ENCODE measurements at regions not wholly inside any gene's neighbourhood (a gene's known extent, or its start where the extent isn't known, plus 50 kb on each side); places are given as distances from the start of the nearest gene placed in this dataset.

- Mint-ChIP-seq H3K4me1 (ENCODE audit: low read depth) (no peaks in the 10 kb centered on the region), H3K9me3 (no peaks in the 10 kb centered on the region), H3K27ac (no peak overlapping the region), H3K27me3 (peaks cover 2% of the 10 kb centered on the region), H3K4me3 (no peak overlapping the region), H3K36me3 (ENCODE audit: low read depth) (no peaks in the 10 kb centered on the region)
- intact Hi-C loops (cut with micrococcal nuclease), result no loop called here
These were observed 305.0 kb upstream of the IRX4 start for GRCh38 chr5:2187687-2188086.

GRCh38 chr5:2187156-2187555 is 304.4 kb upstream of the IRX4 start:
- Mint-ChIP-seq H3K27ac (no peak overlapping the region), H3K36me3 (ENCODE audit: low read depth) (no peaks in the 10 kb centered on the region), H3K9me3 (no peaks in the 10 kb centered on the region), H3K4me1 (ENCODE audit: low read depth) (no peaks in the 10 kb centered on the region), H3K4me3 (no peak overlapping the region), H3K27me3 (peaks cover 2% of the 10 kb centered on the region)
- intact Hi-C loops (cut with micrococcal nuclease), result no loop called here

GRCh38 chr5:2186472-2187015 is 303.8 kb upstream of the IRX4 start:
- Mint-ChIP-seq H3K36me3 (ENCODE audit: low read depth) (no peaks in the 10 kb centered on the region), H3K27me3 (peaks cover 2% of the 10 kb centered on the region), H3K27ac (no peak overlapping the region), H3K4me1 (ENCODE audit: low read depth) (no peaks in the 10 kb centered on the region), H3K9me3 (no peaks in the 10 kb centered on the region), H3K4me3 (no peak overlapping the region)
- intact Hi-C loops (cut with micrococcal nuclease), result no loop called here

GRCh38 chr5:2185646-2186471 is 303.1 kb upstream of the IRX4 start:
- Mint-ChIP-seq H3K4me1 (ENCODE audit: low read depth) (no peaks in the 10 kb centered on the region), H3K9me3 (no peaks in the 10 kb centered on the region), H3K27ac (no peak overlapping the region), H3K27me3 (peaks cover 2% of the 10 kb centered on the region), H3K4me3 (no peak overlapping the region), H3K36me3 (ENCODE audit: low read depth) (no peaks in the 10 kb centered on the region)
- intact Hi-C loops (cut with micrococcal nuclease), result no loop called here

GRCh38 chr5:2184563-2185540 is 302.1 kb upstream of the IRX4 start:
- H3K4me1 Mint-ChIP-seq (ENCODE audit: low read depth), result no peaks in the 10 kb centered on the region
- H3K27ac Mint-ChIP-seq, result no peak overlapping the region
- intact Hi-C loops (cut with micrococcal nuclease), result no loop called here
- H3K9me3 Mint-ChIP-seq, result no peaks in the 10 kb centered on the region
- peaks cover 2% of the 10 kb centered on the region for H3K27me3 Mint-ChIP-seq
- H3K4me3 Mint-ChIP-seq, result no peak overlapping the region
- H3K36me3 Mint-ChIP-seq (ENCODE audit: low read depth), result no peaks in the 10 kb centered on the region

- Mint-ChIP-seq H3K27me3 (peaks cover 2% of the 10 kb centered on the region), H3K4me1 (ENCODE audit: low read depth) (no peaks in the 10 kb centered on the region), H3K36me3 (ENCODE audit: low read depth) (no peaks in the 10 kb centered on the region), H3K9me3 (no peaks in the 10 kb centered on the region), H3K27ac (no peak overlapping the region), H3K4me3 (no peak overlapping the region)
- intact Hi-C loops (cut with micrococcal nuclease), result no loop called here
These were observed 301.3 kb upstream of the IRX4 start for GRCh38 chr5:2184026-2184366.

GRCh38 chr5:2183154-2184025 is 300.7 kb upstream of the IRX4 start:
- H3K27ac Mint-ChIP-seq, result no peak overlapping the region
- H3K27me3 Mint-ChIP-seq, result peaks cover 2% of the 10 kb centered on the region
- no peaks in the 10 kb centered on the region for H3K9me3 Mint-ChIP-seq
- H3K4me1 Mint-ChIP-seq (ENCODE audit: low read depth), result no peaks in the 10 kb centered on the region
- intact Hi-C loops (cut with micrococcal nuclease), result no loop called here
- H3K4me3 Mint-ChIP-seq, result no peak overlapping the region
- no peaks in the 10 kb centered on the region for H3K36me3 Mint-ChIP-seq (ENCODE audit: low read depth)

GRCh38 chr5:2182020-2182419 is 299.3 kb upstream of the IRX4 start:
- Mint-ChIP-seq H3K4me1 (ENCODE audit: low read depth) (no peaks in the 10 kb centered on the region), H3K27ac (no peak overlapping the region), H3K9me3 (no peaks in the 10 kb centered on the region), H3K4me3 (no peak overlapping the region), H3K36me3 (ENCODE audit: low read depth) (no peaks in the 10 kb centered on the region), H3K27me3 (peaks cover 2% of the 10 kb centered on the region)
- intact Hi-C loops (cut with micrococcal nuclease), result no loop called here

- intact Hi-C loops (cut with micrococcal nuclease), result no loop called here
- Mint-ChIP-seq H3K27ac (no peak overlapping the region), H3K36me3 (ENCODE audit: low read depth) (no peaks in the 10 kb centered on the region), H3K27me3 (peaks cover 2% of the 10 kb centered on the region), H3K4me3 (no peak overlapping the region), H3K4me1 (ENCODE audit: low read depth) (no peaks in the 10 kb centered on the region), H3K9me3 (no peaks in the 10 kb centered on the region)
These were observed 298.8 kb upstream of the IRX4 start for GRCh38 chr5:2181557-2181956.

GRCh38 chr5:2181149-2181548 is 298.4 kb upstream of the IRX4 start:
- no peak overlapping the region for H3K27ac Mint-ChIP-seq
- H3K4me3 Mint-ChIP-seq, result no peak overlapping the region
- H3K9me3 Mint-ChIP-seq, result no peaks in the 10 kb centered on the region
- H3K36me3 Mint-ChIP-seq (ENCODE audit: low read depth), result no peaks in the 10 kb centered on the region
- no peaks in the 10 kb centered on the region for H3K4me1 Mint-ChIP-seq (ENCODE audit: low read depth)
- H3K27me3 Mint-ChIP-seq, result peaks cover 2% of the 10 kb centered on the region
- intact Hi-C loops (cut with micrococcal nuclease), result no loop called here

GRCh38 chr5:2180456-2180855 is 297.7 kb upstream of the IRX4 start:
- H3K9me3 Mint-ChIP-seq, result no peaks in the 10 kb centered on the region
- intact Hi-C loops (cut with micrococcal nuclease), result no loop called here
- no peaks in the 10 kb centered on the region for H3K4me1 Mint-ChIP-seq (ENCODE audit: low read depth)
- H3K27ac Mint-ChIP-seq, result no peak overlapping the region
- H3K36me3 Mint-ChIP-seq (ENCODE audit: low read depth), result no peaks in the 10 kb centered on the region
- no peak overlapping the region for H3K4me3 Mint-ChIP-seq
- peaks cover 2% of the 10 kb centered on the region for H3K27me3 Mint-ChIP-seq

- Mint-ChIP-seq H3K27ac (no peak overlapping the region), H3K9me3 (no peaks in the 10 kb centered on the region), H3K36me3 (ENCODE audit: low read depth) (no peaks in the 10 kb centered on the region), H3K4me1 (ENCODE audit: low read depth) (no peaks in the 10 kb centered on the region), H3K4me3 (no peak overlapping the region), H3K27me3 (peaks cover 2% of the 10 kb centered on the region)
- intact Hi-C loops (cut with micrococcal nuclease), result no loop called here
These were observed 297.1 kb upstream of the IRX4 start for GRCh38 chr5:2179861-2180260.

- Mint-ChIP-seq H3K4me1 (ENCODE audit: low read depth) (no peaks in the 10 kb centered on the region), H3K9me3 (no peaks in the 10 kb centered on the region), H3K36me3 (ENCODE audit: low read depth) (no peaks in the 10 kb centered on the region), H3K4me3 (no peak overlapping the region), H3K27ac (no peak overlapping the region), H3K27me3 (no peaks in the 10 kb centered on the region)
- intact Hi-C loops (cut with micrococcal nuclease), result no loop called here
These were observed 295.8 kb upstream of the IRX4 start for GRCh38 chr5:2178528-2178927.
